ENCODE measurements at regions not wholly inside any gene's neighbourhood (a gene's known extent, or its start where the extent isn't known, plus 50 kb on each side); places are given as distances from the start of the nearest gene placed in this dataset.

DNA sequence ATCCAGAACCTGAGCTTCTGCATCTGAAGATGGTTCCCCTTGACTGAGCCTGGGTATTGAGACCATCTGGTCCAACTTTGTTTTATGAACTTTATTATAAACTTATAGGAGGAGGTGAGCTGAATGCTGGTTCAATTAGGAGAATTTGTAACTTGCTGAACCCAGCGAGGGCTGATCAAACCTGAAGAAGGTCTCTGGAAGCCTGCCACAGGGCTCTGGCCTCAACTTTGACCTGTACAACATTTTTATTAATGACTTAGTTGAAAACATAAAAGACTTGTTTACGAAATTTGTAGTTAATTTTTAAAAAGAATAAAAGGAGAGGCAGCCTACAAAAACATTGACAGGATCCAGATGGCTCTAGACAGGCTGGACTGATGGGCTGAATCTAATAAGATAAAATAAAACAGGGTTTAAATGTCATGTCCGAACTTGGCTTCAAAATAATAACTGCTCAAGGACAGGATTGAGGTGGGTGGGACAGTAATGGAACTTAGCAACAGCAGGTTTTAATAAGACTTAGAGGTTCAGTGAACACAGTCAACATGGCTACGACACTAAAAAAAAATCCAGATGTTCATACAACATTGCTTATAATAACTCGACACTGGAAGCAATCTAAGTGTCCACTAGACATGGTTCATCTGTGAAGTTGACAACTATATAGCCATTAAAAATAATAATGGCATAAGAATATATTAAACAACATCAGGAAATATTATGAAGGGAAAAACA is 53.4 kb upstream of the GJB5 start:
- no peak for DNase-seq (ENCODE audit: low read depth)

All from stimulated activated CD8-positive, alpha-beta memory T cell treated with anti-CD3 and anti-CD28 coated beads, Interleukin-12 subunit alpha, Interleukin-12 subunit beta, amount 100 ng/mL, for 1 hour (primary cell).